K562 (cell line): ENCODE measurements at regions not wholly inside any gene's neighbourhood (a gene's known extent, or its start where the extent isn't known, plus 50 kb on each side); places are given as distances from the start of the nearest gene placed in this dataset.
A peak's percentile ranks its signal among the peaks of the same experiment; 100 is the strongest.

ENCODE experiments used
- CREB1 ChIP-seq, 2 experiments: sonication (generic) in 1 of 2; formaldehyde crosslinking in 1 of 2; IDR thresholded peaks; 2 replicates each; pipeline versions ENCODE4 v1.6.1 to v1.8.0; 2012 to 2022; ENCODE audit warnings: inconsistent platforms in 1 of 2, mild to moderate bottlenecking in 1 of 2, missing genetic modification reagents in 1 of 2, moderate library complexity in 1 of 2
- CREBBP ChIP-seq: IDR thresholded peaks from one replicate; pipeline ENCODE4 v1.6.1; 2012; ENCODE audit warnings: low read depth, mild to moderate bottlenecking, control low read depth, inconsistent platforms, low read length
- CSDE1 ChIP-seq, 2 experiments: fragments of 450-650 bp; IDR thresholded peaks; 2 replicates each; pipeline ENCODE4 v1.6.1; 2016; ENCODE audit warnings: mild to moderate bottlenecking in 1 of 2
- DIDO1 ChIP-seq: fragments of 450-650 bp; IDR thresholded peaks from 2 replicates; pipeline ENCODE4 v1.6.1; 2016; ENCODE audit warnings: low read depth, missing biosample characterization, missing genetic modification characterization
- HDAC2 ChIP-seq: fragments of 450-650 bp; IDR thresholded peaks from 2 replicates; pipeline ENCODE4 v1.6.1; 2016; ENCODE audit warnings: mild to moderate bottlenecking
- MAFF ChIP-seq: IDR thresholded peaks from 2 replicates; pipeline ENCODE4 v1.6.1; 2012; ENCODE audit warnings: low read length, improper control_type of control experiment
- NR3C1 ChIP-seq: sonication (generic); formaldehyde crosslinking; IDR thresholded peaks from 2 replicates; pipeline ENCODE4 v1.8.1; 2022; ENCODE audit warnings: missing genetic modification reagents
- NRF1 ChIP-seq, 2 experiments: fragments of 450-650 bp; IDR thresholded peaks in 1 of 2; conservative IDR thresholded peaks in 1 of 2; 2 replicates each; pipeline ENCODE4 v1.6.1; 2014; ENCODE audit warnings: mild to moderate bottlenecking in 2 of 2
- POLR2AphosphoS5 ChIP-seq: IDR thresholded peaks from 2 replicates; pipeline ENCODE4 v1.6.1; 2011; ENCODE audit warnings: mild to moderate bottlenecking, low read depth, low read length, moderate library complexity; ENCODE audit not compliant: control insufficient read depth, insufficient read depth
- ZNF436 ChIP-seq: fragments of 250-450, 450-650 bp; sonication (Bioruptor Pico); formaldehyde crosslinking; IDR thresholded peaks from 2 replicates; pipeline ENCODE4 v1.7.0; 2020; ENCODE audit warnings: mild to moderate bottlenecking
- ZNF584 ChIP-seq: fragments of 200-800 bp; sonication (Bioruptor generic); IDR thresholded peaks from 2 replicates; pipeline ENCODE4 v1.6.1; 2016; ENCODE audit warnings: low read depth, mild to moderate bottlenecking, missing genetic modification characterization, missing compliant biosample characterization
- ZNF75A ChIP-seq: fragments of 450-650 bp; formaldehyde crosslinking; IDR thresholded peaks from 2 replicates; pipeline ENCODE4 v1.4.0; 2020; ENCODE audit warnings: mild to moderate bottlenecking
- TF ChIP-seq, protein P1 (sequence below), 2 experiments: IDR thresholded peaks in 1 of 2; conservative IDR thresholded peaks in 1 of 2; 2 replicates each; pipeline ENCODE4 v1.6.1; 2016; ENCODE audit warnings: low read depth in 2 of 2, mild to moderate bottlenecking in 1 of 2, missing compliant biosample characterization in 1 of 2, missing genetic modification characterization in 1 of 2, moderate library complexity in 1 of 2
- TF ChIP-seq, protein P2 (sequence below): fragments of 450-650 bp; formaldehyde crosslinking; IDR thresholded peaks from 2 replicates; pipeline ENCODE4 v1.4.0; 2020; ENCODE audit warnings: mild to moderate bottlenecking, moderate library complexity
- TF ChIP-seq, protein P3 (sequence below), 2 experiments: fragments of 250-450 bp in 1 of 2; fragments of 450-650 bp in 1 of 2; sonication (Bioruptor Pico) in 1 of 2; IDR thresholded peaks; 2 replicates each; pipeline versions ENCODE4 v1.6.1 to v1.8.0; 2016 to 2021; ENCODE audit warnings: mild to moderate bottlenecking in 2 of 2, moderate library complexity in 2 of 2, missing compliant biosample characterization in 1 of 2, missing genetic modification characterization in 1 of 2
- TF ChIP-seq, protein P4 (sequence below): fragments of 250-450 bp; sonication (Bioruptor Pico); IDR thresholded peaks from 2 replicates; pipeline ENCODE4 v1.8.0; 2021; ENCODE audit warnings: moderate library complexity, mild to moderate bottlenecking, inconsistent platforms

DNA sequence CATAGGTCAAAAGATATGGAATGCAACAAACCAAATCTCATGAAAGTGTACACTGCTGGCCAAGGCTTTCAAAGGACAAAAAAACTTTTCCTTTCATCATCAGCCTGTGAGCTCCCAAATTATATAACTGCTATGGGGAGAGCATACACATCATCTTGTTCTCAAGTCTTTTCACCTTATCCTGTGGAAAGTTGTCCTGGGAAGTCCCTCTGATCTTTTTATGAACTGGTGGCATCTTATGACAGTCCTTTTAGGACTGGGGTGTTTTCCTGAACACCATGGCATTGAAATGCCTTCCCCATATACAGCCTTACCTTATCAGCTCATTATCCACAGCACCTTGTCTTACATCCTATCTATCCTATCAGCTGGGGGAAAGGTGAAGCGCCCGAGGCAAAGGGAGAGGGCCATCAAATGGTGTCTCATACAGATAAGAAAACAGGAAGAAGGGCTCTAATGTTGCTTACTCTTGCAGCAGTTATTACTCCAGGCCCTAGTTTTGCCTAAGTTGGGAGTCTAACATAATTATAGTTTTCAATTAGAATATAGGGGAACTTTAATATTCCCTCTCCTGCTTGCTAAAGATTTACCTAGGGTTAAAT lies 61.5 kb upstream of the GOLIM4 start (continued):
- no peak for TF ChIP-seq MAFF
- no peak for TF ChIP-seq NR3C1 (CRISPR knock-in tag)
- TF ChIP-seq CREBBP: no peak
- no peak for TF ChIP-seq ZNF75A (CRISPR knock-in tag)
- TF ChIP-seq, protein P1, sequence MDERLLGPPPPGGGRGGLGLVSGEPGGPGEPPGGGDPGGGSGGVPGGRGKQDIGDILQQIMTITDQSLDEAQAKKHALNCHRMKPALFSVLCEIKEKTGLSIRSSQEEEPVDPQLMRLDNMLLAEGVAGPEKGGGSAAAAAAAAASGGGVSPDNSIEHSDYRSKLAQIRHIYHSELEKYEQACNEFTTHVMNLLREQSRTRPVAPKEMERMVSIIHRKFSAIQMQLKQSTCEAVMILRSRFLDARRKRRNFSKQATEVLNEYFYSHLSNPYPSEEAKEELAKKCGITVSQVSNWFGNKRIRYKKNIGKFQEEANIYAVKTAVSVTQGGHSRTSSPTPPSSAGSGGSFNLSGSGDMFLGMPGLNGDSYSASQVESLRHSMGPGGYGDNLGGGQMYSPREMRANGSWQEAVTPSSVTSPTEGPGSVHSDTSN (CRISPR knock-in tag; IDR thresholded peaks at IDR 0.05; ENCODE audit: low read depth): no peak
- TF ChIP-seq, protein P1 (tag; conservative IDR thresholded peaks at IDR 0.05; ENCODE audit: low read depth): 0 out of 2 replicates have a peak, but pooled peaks have one; percentile 34
- TF ChIP-seq HDAC2: peak; percentile 89
- TF ChIP-seq, protein P2, sequence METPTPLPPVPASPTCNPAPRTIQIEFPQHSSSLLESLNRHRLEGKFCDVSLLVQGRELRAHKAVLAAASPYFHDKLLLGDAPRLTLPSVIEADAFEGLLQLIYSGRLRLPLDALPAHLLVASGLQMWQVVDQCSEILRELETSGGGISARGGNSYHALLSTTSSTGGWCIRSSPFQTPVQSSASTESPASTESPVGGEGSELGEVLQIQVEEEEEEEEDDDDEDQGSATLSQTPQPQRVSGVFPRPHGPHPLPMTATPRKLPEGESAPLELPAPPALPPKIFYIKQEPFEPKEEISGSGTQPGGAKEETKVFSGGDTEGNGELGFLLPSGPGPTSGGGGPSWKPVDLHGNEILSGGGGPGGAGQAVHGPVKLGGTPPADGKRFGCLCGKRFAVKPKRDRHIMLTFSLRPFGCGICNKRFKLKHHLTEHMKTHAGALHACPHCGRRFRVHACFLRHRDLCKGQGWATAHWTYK: peak; percentile 58; the same call in 1 of the 2 replicates
- peak in 1 of 2 experiments; percentile 20; a peak in 1 of 4 replicates for TF ChIP-seq NRF1 (conservative IDR thresholded peaks at IDR 0.05 in 1 of 2, IDR thresholded peaks at IDR 0.05 in 1 of 2)
- TF ChIP-seq, protein P3, sequence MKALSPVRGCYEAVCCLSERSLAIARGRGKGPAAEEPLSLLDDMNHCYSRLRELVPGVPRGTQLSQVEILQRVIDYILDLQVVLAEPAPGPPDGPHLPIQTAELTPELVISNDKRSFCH (CRISPR knock-in tag; IDR thresholded peaks at IDR 0.05): no peak
- TF ChIP-seq, protein P3 (tag; IDR thresholded peaks at IDR 0.05): peak; percentile 58; the same call in 1 of the 2 replicates
- peak; percentile 99 for TF ChIP-seq POLR2AphosphoS5
- TF ChIP-seq DIDO1 (tag): no peak
- TF ChIP-seq CSDE1 (IDR thresholded peaks at IDR 0.05): no peak
- TF ChIP-seq CREB1 (IDR thresholded peaks at IDR 0.05): peak; percentile 71; the same call in 1 of the 2 replicates
- no peak for TF ChIP-seq CREB1 (CRISPR knock-in tag; IDR thresholded peaks at IDR 0.05)
- TF ChIP-seq, protein P4, sequence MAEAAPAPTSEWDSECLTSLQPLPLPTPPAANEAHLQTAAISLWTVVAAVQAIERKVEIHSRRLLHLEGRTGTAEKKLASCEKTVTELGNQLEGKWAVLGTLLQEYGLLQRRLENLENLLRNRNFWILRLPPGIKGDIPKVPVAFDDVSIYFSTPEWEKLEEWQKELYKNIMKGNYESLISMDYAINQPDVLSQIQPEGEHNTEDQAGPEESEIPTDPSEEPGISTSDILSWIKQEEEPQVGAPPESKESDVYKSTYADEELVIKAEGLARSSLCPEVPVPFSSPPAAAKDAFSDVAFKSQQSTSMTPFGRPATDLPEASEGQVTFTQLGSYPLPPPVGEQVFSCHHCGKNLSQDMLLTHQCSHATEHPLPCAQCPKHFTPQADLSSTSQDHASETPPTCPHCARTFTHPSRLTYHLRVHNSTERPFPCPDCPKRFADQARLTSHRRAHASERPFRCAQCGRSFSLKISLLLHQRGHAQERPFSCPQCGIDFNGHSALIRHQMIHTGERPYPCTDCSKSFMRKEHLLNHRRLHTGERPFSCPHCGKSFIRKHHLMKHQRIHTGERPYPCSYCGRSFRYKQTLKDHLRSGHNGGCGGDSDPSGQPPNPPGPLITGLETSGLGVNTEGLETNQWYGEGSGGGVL (CRISPR knock-in tag): no peak
- no peak for TF ChIP-seq ZNF436 (CRISPR knock-in tag)
- peak; percentile 85; the same call in 1 of the 2 replicates for TF ChIP-seq ZNF584 (CRISPR knock-in tag)
